WI38 (cell line): ENCODE measurements at regions not wholly inside any gene's neighbourhood (a gene's known extent, or its start where the extent isn't known, plus 50 kb on each side); places are given as distances from the start of the nearest gene placed in this dataset.

ENCODE experiments used
- H3K4me3 ChIP-seq: 2 replicates; pipeline ENCODE4 v1.5.1; 2011; ENCODE audit warnings: low read depth, mild to moderate bottlenecking, control low read depth, low read length
- TF ChIP-seq, protein P1 (sequence below): IDR thresholded peaks from 2 replicates; pipeline ENCODE4 v1.5.1; 2012; ENCODE audit warnings: low read depth, mild to moderate bottlenecking, control low read depth, low read length

DNA sequence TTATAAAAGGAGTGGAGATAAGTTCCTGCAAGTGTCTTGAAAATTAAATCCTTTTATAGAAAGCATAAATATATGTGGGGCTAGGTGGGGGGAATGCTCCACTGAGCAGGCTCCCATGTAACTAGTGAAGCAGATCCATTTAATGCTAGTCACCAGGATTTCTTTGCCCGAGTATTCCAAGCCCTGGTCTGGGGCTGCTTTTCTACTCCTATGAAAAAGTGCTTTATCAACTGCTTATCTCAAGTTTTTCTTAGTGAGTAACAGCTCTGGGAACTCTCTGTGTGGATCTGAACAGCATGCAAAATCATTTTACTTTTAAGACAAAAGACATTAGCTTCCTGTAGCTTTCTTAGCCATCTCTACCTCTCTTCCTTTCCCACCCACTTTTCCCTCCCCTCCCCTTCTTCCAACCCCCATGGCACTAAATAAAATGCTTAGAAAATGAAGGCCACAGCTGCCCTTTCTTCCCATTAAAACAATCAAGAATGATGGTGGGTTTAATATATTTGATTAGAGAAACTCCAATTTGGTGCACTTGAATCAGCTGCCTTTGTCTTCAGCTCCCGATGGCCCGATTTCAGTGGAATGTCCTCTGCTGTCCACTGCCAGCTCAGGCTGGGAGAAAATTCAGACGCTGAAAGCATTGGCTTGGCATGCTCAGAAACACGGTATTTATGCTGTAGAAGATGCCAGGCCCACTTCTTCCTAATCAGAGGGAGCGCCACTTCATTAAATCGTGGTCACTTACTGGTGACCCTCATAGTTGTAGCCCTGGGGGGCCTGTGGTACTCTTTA, 475.1 kb downstream of the FOXO1 start:
- TF ChIP-seq, protein P1, sequence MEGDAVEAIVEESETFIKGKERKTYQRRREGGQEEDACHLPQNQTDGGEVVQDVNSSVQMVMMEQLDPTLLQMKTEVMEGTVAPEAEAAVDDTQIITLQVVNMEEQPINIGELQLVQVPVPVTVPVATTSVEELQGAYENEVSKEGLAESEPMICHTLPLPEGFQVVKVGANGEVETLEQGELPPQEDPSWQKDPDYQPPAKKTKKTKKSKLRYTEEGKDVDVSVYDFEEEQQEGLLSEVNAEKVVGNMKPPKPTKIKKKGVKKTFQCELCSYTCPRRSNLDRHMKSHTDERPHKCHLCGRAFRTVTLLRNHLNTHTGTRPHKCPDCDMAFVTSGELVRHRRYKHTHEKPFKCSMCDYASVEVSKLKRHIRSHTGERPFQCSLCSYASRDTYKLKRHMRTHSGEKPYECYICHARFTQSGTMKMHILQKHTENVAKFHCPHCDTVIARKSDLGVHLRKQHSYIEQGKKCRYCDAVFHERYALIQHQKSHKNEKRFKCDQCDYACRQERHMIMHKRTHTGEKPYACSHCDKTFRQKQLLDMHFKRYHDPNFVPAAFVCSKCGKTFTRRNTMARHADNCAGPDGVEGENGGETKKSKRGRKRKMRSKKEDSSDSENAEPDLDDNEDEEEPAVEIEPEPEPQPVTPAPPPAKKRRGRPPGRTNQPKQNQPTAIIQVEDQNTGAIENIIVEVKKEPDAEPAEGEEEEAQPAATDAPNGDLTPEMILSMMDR = no peak
- no peak overlapping the region for H3K4me3 ChIP-seq

DNA sequence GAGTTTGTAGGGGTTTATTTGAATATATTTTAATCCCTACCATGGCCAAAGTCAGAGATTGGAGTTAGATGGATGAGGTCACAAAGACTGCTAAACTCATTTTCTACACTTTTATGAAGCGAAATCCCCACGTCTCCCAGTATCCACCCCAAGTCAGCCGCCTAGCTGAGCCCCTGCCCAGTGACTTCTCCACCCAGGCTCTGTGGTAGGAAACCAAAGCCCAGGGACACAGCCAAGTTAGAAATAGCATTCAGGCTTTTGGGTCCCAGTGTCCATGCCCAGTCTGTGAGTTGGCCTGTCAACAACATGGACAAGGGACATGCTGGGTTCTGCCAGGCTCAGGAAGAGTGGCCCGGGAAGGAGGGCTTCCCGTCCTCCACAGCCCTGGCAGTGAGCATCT, 474.0 kb downstream of the FOXO1 start:
- TF ChIP-seq, protein P1 = no peak
- no peak overlapping the region for H3K4me3 ChIP-seq

DNA sequence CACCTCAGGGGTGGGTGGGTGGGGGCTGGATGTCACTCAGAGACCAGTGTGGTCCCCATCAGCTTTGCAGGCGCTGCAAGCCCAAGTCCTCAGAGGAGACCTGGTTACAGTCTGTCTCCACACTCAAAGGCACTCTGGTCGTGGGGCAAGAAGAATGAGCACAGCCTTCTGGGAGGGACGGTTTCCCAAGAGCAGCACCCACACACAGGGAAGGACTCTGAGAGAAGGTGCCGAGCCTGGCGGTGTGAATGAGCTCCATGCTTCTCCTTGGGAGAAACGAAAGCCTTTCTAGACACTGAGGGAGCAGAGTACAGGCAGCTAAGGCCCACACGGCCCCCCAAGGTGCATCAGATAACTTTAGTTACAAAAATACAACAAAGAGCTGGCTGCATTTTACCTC, 473.6 kb downstream of the FOXO1 start:
- TF ChIP-seq, protein P1 = no peak
- H3K4me3 ChIP-seq = no peak overlapping the region

DNA sequence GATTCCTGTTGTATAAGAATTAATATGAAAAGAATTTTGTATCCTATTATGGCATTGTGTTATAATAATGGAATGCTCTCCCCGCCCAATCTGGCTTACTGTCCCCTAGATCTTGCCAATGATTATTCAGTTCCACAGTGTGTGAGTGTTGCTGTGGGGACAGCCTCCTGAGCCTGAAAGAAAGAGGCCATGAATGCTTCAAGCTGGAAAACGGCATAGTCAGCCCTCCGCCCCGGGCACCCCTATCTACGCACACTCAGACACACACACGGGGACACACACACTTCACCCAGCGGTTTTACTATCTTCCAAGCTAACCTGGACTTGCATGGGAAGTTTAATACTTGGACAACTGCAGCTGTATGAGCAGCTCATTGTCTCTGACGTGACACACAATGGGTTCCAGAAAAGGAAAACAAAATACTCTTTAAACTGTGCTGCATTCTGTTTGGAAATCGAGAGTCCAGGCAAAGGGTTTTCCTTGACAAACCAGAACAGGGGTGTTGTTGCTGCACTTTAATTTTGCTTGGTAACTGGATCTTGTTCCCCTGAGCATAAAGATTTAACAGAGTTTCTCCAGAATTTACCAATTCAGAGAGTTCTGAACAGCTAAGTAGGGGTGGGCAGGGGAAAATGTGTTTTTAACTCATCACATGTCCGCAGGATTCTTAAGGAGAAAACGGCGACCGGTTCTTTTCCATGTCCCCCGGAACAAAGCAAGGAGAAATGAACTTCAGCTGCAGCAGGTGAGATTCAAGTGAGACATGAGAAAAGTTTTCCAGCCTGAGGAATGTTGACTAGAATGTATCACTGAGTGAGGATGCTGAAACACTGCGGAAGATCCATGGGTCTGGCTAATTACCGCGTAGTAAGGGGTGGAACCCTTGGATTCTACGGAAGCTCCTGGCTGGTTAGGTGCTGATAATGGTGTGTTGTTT, 472.9 kb downstream of the FOXO1 start:
- no peak overlapping the region for H3K4me3 ChIP-seq
- TF ChIP-seq, protein P1 = no peak

DNA sequence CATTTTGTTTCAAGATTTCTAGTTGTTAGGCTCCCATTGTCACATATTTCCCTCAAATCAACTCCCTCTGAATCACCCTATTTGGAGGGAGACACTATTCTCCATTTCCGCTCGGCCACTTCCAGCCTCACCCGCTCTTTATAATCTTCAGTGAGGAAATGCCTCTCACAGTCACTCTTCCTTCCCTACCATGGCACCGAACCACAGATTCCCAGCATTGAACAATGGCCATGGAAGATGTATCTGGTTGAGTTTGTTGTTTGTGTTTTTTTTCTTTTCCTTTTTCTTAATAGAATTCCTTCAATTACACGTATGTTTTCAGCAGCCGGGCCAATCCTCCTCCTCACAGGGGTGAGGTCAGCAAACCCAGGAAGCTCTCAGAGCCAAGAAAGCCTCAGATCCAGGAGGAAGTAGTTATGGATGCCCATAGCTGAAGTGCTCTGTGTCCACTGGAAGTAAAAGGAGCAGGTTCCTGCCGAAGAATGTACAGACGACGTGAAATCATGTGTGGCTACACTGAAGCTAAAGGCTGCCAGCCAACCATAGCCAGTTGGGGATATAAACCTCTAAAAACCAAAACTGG, 472.1 kb downstream of the FOXO1 start:
- H3K4me3 ChIP-seq = no peak overlapping the region
- TF ChIP-seq, protein P1 = no peak

DNA sequence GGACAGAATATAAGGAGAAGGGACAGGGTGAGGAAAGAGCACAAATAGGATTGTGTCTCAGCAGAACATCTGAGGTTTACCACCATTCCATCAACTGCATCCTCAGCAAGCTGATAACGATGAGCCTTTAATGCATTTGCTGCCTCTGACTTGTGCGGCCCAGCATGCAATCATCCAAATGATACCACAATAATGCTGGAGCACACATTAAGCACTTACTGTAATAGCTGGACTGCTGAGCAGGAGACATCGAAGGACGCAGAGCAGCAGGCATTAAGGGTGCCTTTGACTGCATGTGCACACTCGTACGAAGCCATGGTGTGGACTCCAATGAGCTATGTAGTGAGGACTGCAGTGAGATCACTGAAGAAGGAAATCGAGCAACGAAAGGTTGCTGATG, 469.4 kb downstream of the FOXO1 start:
- TF ChIP-seq, protein P1 = no peak

More for the DNA sequence above, 469.4 kb downstream of the FOXO1 start:
- no peak overlapping the region for H3K4me3 ChIP-seq
